Upper lobe of left lung (tissue), 4 donors: ENCODE measurements at regions not wholly inside any gene's neighbourhood (a gene's known extent, or its start where the extent isn't known, plus 50 kb on each side); places are given as distances from the start of the nearest gene placed in this dataset.

Experiments used
- CTCF ChIP-seq, 6 experiments: fragments of 450-650 bp in 4 of 6; fragments of 200-600 bp in 2 of 6; sonication (generic) in 2 of 6; IDR thresholded peaks; one replicate each; pipeline ENCODE4 v1.5.1; 2016 to 2019; ENCODE audit warnings: antibody characterized with exemption in 6 of 6
- POLR2A ChIP-seq, 4 donors: fragments of 450-650 bp; IDR thresholded peaks; one replicate each; pipeline ENCODE4 v1.5.1; 2016 to 2017; ENCODE audit warnings: antibody characterized with exemption in 4 of 4, mild to moderate bottlenecking in 2 of 4

GRCh38 chr20:48295966-48296421 is 510.7 kb upstream of the SULF2 start:
- TF ChIP-seq POLR2A (IDR thresholded peaks at IDR 0.05): no peak
- no peak for TF ChIP-seq CTCF (IDR thresholded peaks at IDR 0.05)
